Colonic mucosa (tissue), 4 donors: ENCODE measurements at regions not wholly inside any gene's neighbourhood (a gene's known extent, or its start where the extent isn't known, plus 50 kb on each side); places are given as distances from the start of the nearest gene placed in this dataset.

Source experiments
- DNase-seq: peaks from one replicate; pipeline ENCODE4 v3.0.0-alpha.2; 2020
- H3K27ac ChIP-seq: fragments of 200-600 bp; one replicate; pipeline ENCODE4 v1.8.0; 2021
- H3K27me3 ChIP-seq: fragments of 200-600 bp; one replicate; pipeline ENCODE4 v1.8.0; 2021
- H3K36me3 ChIP-seq: fragments of 200-600 bp; one replicate; pipeline ENCODE4 v1.8.0; 2021
- H3K4me1 ChIP-seq: fragments of 200-600 bp; one replicate; pipeline ENCODE4 v1.8.0; 2021; ENCODE audit warnings: mild to moderate bottlenecking
- H3K4me3 ChIP-seq: fragments of 200-600 bp; one replicate; pipeline ENCODE4 v1.8.0; 2021
- H3K9ac ChIP-seq, 2 donors: one replicate each; pipeline ENCODE4 v1.7.0; 2013; ENCODE audit warnings: control low read depth in 2 of 2, low read depth in 2 of 2, low read length in 2 of 2
- H3K9me3 ChIP-seq: fragments of 200-600 bp; one replicate; pipeline ENCODE4 v1.8.0; 2021
- CTCF ChIP-seq: fragments of 200-600 bp; IDR thresholded peaks from one replicate; pipeline ENCODE4 v1.8.0; 2022; ENCODE audit warnings: antibody characterized with exemption, mild to moderate bottlenecking
- intact Hi-C: fragments of 100-400 bp; cut with DNase I; formaldehyde crosslinking; loops from one replicate; pipeline ENCODE4 v1.14.1; 2022
- donor health status: healthy.
- donor health status: DM: no; HTN: no; CAD: no.
- donor health status: DM: no; HTN: no; CAD: no.

GRCh38 chr2:74065456-74065855 lies 80.7 kb downstream of the TET3 start:
- Histone ChIP-seq H3K27ac (no peak overlapping the region), H3K36me3 (no peaks in the 10 kb centered on the region), H3K4me3 (no peak overlapping the region), H3K4me1 (no peaks in the 10 kb centered on the region), H3K9ac (no peak overlapping the region), H3K9me3 (no peaks in the 10 kb centered on the region), H3K27me3 (no peaks in the 10 kb centered on the region)
- DNase-seq: no peak
- intact Hi-C loops: no loop called here
- TF ChIP-seq CTCF: no peak

GRCh38 chr2:74066491-74067203 lies 81.1 kb downstream of the BOLA3 start:
- DNase-seq: no peak
- TF ChIP-seq CTCF: no peak

GRCh38 chr2:74067221-74067747 lies 80.4 kb downstream of the BOLA3 start:
- Histone ChIP-seq H3K27me3 (no peaks in the 10 kb centered on the region), H3K36me3 (no peaks in the 10 kb centered on the region), H3K9me3 (no peaks in the 10 kb centered on the region), H3K4me1 (no peaks in the 10 kb centered on the region), H3K4me3 (no peak overlapping the region), H3K27ac (no peak overlapping the region), H3K9ac (no peak overlapping the region)
- no peak for DNase-seq
- intact Hi-C loops: no loop called here
- no peak for TF ChIP-seq CTCF

More at GRCh38 chr2:74066491-74067203, 81.1 kb downstream of the BOLA3 start:
- Histone ChIP-seq H3K27me3 (no peaks in the 10 kb centered on the region), H3K36me3 (no peaks in the 10 kb centered on the region), H3K4me3 (no peak overlapping the region), H3K4me1 (no peaks in the 10 kb centered on the region), H3K27ac (no peak overlapping the region), H3K9me3 (no peaks in the 10 kb centered on the region), H3K9ac (no peak overlapping the region)
- intact Hi-C loops: no loop called here

- no peaks in the 10 kb centered on the region for H3K27me3 ChIP-seq
- no peak overlapping the region for H3K27ac ChIP-seq
Observed at GRCh38 chr2:74070991-74071390, 76.7 kb downstream of the BOLA3 start.

GRCh38 chr2:74071426-74071825 lies 76.3 kb downstream of the BOLA3 start:
- Histone ChIP-seq H3K27me3 (no peaks in the 10 kb centered on the region), H3K9ac (no peak overlapping the region), H3K27ac (no peak overlapping the region), H3K36me3 (no peaks in the 10 kb centered on the region), H3K4me3 (no peak overlapping the region), H3K4me1 (no peaks in the 10 kb centered on the region), H3K9me3 (no peaks in the 10 kb centered on the region)
- no peak for TF ChIP-seq CTCF
- intact Hi-C loops: no loop called here
- DNase-seq: no peak

More at GRCh38 chr2:74070991-74071390, 76.7 kb downstream of the BOLA3 start:
- Histone ChIP-seq H3K4me1 (no peaks in the 10 kb centered on the region), H3K9me3 (no peaks in the 10 kb centered on the region), H3K9ac (no peak overlapping the region), H3K4me3 (no peak overlapping the region), H3K36me3 (no peaks in the 10 kb centered on the region)
- no peak for DNase-seq
- TF ChIP-seq CTCF: no peak
- intact Hi-C loops: no loop called here
